GM21526 (cell line): ENCODE measurements at regions not wholly inside any gene's neighbourhood (a gene's known extent, or its start where the extent isn't known, plus 50 kb on each side); places are given as distances from the start of the nearest gene placed in this dataset.
"Not testable (repeated sequence)": the region's sequence is repeated elsewhere in the genome, so short reads cannot be mapped to it uniquely, and the experiment has no call there.

Experiments used
- ATAC-seq: cut with Tn5 transposase; IDR thresholded peaks from one replicate; pipeline ENCODE4 v1.9.1; 2021; ENCODE audit warnings: moderate library complexity; ENCODE audit not compliant: unreplicated experiment, low FRiP score

DNA sequence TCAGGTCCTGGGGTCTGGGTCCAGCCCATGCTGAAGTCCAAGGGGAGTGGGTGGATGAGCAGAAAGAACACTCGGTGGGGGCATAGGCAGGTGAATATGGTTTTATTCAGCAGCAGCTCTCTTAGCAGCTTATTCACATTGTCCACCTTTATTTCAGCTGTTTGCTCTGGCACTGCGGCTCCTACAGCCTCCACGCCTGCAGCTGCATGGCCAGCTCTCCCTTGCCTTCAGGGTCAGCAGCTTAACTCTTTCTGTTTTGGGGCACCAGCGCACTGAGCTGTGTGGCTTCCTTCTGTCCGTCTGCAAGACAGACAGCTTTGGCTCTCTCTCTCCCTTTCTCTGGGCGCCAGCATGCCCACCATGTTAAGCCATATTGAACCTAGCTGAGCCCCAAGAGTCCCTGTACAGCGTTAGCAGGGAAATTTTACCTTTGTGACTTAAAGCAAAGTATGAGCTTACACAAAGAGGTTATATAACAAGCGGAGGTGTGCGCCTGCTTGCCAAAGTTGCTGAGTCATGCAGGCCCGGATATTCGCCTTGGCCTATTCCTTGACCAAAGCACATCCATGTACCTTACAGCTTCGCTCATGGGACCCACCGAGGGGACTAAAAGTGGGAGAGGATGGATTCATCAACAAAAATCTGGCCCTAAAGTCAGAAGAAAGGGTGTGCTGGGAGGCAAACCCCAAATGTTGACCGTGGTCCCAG lies 170.1 kb upstream of the PFN2 start:
- no peak for ATAC-seq

DNA sequence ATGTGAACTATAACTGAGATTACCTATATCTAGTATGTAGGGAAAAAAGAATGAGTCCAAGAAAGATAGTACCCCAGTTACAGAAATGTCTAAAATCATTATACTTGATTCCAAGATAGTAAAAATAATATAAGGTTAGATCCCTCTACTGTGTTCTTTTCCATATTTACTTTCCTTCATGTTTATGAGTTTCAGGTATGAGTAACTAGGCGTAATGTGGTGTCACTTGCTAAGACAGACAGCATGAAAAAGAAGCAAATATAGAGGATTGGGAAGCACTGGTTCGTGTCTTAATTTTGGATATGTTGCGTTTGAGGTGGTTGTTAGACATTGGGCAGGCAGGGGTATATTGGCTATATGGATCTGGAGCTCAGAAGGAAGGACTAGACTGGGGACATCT lies 168.1 kb upstream of the PFN2 start:
- ATAC-seq, result no peak

DNA sequence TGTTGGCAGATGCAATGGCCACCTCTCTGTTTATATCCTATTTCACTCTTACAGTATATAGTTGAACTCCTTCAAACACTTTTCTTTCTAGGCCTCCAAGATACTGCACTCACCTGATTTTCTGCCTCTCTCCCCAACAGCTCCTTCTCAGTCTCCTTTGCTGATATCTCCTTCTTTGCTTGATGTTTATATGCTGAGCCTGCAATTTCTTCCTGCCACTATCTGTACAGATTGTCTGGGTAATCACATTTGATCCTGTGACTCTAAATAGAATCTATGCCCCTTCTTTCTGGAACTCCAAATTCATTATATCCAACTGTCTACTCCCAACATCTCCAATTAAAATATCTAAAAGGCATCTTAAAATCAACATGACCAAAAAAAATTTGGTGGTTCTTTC lies 165.5 kb upstream of the PFN2 start:
- no peak for ATAC-seq

DNA sequence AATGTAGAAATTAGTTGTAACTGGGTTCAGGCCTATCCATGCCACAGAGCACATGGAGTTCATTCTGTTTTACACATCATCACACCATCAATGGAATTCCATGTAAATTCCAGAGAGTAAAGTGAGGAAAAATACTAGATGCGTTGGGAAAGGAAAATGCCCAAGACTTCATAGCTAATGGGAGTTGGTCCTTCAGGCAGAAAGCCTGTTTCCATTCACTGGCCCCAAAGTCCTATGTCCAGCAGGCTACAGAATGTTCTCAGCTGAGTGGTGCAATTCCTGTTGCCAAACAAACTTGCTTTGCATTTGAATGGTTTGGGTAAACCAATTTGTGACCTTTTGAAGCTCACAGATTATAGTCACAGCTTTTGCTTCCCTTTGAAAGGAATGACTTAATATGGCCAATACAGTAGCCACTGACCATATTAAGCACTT lies 164.6 kb upstream of the PFN2 start:
- no peak for ATAC-seq

DNA sequence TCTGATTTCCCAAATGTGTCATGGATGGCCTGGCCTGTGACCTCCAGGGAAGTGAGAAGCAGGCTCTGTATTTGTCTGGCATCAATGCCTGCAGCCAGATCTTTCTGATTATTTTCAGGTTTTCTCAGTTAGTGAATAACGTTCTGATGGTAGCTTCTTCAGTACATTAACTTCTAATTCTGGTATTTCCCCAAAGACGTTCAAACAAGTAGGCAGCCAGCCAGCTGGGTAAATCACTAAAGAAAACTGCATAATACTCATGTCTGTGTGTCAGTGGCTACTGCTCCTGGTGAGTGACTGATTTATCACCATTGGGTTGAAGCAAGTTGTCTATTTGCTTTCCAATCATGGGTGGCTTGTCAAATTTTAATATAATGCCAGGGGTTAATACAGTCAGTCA lies 162.6 kb upstream of the PFN2 start:
- no peak for ATAC-seq

DNA sequence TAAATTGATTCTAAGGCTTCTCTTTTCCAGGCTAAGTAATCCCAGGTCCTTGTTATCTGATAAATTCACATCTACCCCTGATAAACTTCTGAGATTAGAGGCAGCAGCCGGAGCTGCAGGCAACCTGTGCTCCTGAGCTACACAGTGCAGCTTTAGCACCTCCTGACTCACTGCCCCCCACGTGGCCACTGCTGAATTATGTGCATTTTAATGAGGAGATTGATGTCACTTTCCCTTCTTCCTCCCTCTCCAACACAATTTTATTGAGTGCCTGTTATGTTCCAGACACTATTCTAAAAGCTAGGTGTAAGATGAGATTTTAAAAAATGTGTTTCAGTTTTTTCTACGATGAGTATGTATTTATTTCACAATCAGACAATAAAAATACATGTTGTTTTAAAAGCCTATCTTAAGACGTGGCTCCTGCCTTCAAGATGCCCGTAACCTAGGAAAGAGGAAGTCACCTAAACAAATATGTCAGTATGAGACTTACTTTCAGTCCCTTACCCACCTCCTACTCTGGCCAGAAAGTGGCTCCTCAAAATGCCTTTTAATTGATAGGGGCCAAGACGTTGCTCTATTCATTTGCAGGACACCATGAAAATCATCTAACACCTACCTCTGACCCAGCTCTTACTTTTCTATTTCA lies 161.5 kb upstream of the PFN2 start:
- ATAC-seq, result peak; percentile 66

DNA sequence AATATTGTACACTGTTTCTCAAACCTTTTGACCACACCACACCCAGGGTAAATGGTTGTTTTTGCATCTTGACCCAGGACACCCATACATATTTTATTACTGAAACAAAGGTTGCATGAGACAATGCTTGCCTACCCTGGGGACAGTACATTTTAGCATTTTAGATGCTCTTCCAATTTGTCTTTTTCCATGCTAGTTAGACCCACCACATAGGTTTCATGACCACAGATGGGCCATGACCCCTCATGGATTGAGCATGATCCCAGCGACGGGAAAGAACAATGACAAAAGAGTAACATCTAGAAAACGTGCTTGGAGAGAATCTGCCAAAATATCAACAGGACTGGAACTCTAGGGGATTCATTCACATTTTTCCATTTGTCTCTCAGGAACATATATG lies 161.0 kb upstream of the PFN2 start:
- ATAC-seq, result no peak

DNA sequence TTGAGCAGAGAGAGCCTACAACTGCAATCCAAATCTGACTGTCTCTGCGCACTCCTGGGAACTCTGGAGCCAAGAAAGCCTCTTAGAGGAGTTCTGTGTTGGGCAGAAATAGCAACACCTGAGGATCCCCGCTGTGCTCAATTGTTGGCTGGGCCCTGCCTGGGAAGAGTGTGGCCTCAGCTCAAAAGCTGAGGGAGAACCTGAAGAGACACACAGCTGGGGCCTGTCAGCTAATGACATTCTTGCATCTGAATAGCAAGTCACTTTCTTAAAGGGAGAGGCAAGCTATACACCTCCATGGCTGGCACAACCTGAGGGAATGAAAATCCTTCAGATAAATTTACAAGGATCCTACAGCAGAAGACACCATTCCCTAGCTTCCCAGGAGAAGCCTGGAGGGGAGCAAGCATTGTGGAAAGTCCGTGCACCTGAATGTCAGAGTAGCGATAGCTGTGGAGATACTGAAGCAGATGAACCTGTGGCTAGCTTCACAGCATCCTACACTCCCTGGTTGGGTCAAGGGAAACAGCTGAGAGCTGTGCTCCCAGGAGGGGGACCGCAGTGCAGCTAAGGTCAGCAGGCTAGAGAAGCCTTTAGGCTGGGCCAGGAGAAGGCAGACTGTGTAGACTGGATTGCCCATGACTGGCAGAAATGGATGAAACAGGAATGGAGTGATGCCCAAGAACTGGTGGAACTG lies 159.9 kb upstream of the PFN2 start:
- ATAC-seq, result no peak

DNA sequence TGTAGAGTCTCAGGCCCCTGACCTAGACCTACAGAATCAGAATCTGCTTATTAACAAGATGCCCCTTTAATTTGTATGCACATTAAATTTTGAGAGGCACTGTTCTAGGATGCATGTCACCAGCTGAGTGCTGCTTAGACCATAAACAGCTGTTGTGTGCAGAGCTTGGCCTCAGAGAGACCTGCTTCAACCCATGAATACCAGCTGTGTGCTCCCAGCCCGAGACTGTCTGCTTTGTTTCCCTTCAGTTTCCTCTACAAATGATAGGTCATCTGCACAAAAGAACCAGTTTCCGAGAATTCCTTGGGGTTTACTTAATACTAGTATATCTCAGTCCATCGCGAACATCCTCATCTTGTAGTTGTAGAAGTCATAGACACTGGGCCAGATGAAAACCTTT lies 158.5 kb upstream of the PFN2 start:
- no peak for ATAC-seq

DNA sequence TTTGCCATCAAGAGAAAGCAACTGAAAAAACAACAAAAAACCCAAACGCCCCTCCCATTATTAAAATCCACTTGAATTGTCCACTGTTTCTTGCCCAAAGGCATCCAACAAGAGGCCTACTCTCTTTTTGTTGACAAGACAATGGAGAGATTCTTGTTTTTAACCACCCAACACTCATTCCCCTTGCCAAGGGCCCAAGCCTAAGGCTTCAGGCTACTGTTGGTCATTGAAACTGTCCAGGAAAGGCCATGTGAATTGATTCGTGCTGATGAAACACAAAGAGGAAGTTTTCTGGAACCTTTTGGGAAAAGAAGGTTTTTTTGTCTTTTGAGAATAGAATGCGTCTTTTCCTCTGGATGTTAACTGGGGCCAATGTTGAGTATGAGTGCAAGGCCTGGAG lies 157.4 kb upstream of the PFN2 start:
- no peak for ATAC-seq

DNA sequence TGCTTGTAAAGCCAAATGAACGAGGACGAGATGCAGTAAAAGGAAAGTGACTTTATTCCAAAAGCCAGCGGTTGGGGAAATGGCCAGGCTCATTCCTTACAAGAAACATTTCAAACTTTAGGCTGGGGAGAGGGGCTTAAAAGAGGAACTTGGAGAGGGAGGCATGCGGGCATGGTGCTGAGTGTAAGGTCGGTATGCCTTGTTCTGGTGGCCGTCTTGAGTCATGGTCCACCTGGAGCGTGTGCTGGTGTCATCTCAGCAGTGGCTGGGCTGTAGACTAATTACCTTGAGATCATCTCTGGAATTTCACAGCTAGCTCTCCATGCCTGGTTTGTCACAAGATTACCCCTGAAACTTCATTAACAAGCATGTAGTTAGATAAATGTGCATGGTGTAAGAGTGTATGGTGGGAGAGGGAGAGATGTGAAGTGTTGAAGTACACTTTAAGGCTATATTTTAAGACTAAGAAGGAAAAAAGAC lies 156.4 kb upstream of the PFN2 start:
- ATAC-seq, result no peak

DNA sequence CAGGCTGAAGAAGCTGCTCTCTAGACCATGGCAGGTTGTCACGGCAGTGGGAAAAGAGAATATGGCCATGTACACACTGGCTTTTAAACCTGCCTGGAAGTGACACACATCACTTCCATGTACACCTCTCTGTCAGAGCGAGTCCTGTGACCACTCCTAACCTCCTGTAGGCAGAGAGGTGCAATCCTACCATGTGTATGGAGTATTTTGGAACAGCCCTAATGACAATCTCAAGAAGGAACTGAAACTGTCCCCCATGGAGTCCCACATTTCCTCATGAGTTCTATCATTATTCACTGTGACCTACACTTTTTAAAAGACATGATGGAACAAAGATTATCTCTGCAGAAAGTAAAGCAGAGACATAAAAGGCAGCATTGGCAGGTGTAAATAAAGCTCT lies 153.4 kb upstream of the PFN2 start:
- no peak for ATAC-seq

DNA sequence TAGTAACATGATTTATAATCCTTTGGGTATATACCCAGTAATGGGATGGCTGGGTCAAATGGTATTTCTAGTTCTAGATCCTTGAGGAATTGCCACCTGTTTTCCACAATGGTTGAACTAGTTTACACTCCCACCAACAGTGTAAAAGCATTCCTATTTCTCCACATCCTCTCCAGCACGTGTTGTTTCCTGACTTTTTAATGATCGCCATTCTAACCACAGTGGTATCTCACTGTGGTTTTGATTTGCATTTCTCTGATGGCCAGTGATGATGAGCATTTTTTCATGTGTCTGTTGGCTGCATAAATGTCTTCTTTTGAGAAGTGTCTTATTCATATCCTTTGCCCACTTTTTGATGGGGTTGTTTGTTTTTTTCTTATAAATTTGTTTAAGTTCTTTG lies 152.6 kb upstream of the PFN2 start:
- not testable (repeated sequence) for ATAC-seq

DNA sequence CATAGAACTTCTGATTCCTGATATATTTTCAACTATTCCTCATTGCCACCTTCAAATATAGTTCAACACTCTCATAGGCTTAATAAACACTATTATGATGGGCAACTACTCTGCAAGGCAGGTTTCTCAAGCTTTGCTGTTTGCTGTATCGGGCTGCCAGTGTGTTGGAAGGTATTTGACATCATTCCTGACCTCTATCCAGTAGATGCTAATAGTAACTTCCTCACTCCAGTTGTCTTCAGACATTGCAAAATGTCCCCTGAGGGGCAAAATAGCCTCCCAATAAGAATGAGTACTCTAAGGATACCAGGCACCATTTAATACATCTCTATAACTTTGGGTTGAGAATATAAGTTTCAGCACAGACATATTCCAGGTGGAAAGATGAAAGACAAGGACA lies 147.5 kb upstream of the PFN2 start:
- ATAC-seq, result no peak

DNA sequence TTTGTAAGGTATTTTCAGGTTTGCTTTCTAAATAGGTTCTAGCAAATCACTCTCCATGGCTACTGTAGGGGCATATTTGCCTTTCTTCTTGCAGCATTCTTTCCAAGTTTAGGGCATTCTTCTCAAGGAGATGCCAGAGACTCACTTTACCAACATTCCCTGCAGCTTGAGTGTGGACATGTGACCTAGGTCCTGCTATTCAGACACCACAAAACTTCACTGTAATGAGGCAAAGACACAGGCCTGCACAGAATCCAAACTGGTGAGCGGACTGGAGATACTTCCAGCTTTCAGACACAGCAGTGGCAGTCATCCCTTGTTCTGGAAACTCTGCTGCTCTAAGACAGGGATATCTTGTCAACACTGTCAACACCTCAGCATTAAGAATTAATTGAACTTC lies 146.4 kb upstream of the PFN2 start:
- no peak for ATAC-seq

DNA sequence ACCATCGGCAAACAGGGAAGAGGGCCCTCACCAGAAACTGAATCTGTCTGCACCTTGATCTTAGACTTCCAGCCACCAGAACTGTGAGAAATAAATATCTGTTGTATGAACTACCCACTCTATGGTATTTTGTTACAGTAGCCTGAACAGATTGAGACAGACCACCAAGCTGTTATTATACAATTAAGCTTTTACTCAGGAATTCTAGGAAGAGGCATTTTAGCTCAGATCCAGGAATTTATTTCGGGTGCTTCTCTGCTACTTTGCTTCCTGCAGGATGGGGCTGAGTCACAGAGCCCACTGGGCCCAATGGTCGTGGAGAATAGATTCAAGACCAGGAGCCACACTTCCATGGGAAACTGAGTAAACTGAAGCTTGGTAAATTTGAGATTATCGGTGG lies 145.5 kb upstream of the PFN2 start:
- ATAC-seq, result no peak

DNA sequence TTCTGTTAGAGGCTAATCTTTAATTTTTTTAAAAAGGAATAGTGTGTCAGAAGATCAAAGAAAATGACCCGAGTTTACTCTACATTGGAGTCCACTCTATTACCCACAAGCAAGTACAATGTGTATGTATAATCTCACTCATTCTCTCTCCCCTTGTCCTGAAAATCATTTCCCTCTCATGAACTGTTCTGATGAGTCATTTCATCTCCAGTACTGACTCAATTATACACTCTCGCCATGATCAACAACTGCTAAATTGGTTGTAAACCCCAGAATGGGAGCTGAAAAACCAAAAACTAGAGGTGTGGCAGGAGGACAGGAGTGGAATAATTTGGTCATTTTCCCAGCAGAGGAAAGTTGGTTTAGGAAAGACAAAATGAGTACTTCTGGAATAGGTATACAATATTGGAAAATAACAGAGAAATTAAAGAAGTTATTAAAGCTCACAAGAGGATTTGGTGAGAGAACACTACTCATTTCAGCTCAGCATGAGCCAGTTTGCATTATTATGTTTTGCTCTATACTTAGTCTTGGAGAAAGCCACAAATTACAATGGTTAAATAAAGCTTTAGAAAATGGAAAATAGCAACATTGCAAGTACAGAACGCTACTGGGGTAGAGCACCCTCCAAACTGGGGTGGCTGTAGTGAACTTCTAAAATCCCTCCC lies 144.3 kb upstream of the PFN2 start:
- peak; percentile 91 for ATAC-seq

DNA sequence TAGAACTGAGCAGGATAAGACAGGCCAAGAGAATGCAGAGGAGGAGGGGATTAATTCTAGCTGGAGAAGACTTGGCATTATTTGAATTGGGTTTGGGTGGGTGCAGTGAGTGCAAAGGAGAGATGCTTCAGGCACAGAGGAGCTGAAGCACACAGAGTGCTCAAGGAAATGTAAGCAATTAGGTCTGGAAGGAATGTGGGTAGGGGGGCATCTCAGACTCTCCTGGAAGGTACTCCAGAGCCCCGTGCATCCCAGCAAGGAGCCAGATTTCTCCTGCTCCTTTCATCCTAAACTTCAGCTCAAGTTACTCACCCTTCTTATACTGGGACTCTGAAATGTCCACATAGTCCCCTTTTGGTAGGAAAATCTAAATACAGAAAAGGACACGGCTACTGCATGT lies 143.6 kb upstream of the PFN2 start:
- ATAC-seq, result no peak

DNA sequence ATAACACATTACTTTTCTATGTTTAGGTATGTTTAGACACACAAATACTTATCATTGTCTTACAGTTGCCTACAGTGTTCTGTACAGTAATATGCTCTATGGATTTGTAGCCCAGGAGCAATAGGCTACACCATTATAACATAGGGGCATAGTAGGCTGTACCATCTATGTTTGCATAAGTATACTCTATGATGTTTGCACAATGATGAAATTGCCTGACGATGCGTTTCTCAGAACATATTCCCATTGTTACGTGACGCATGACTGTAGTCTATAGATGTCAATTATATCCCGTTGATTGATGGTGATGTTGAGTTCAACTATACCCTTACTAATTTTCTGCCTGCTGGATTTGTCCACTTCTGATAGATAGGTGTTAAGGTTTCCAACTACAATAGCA lies 139.4 kb upstream of the PFN2 start:
- ATAC-seq, result no peak

DNA sequence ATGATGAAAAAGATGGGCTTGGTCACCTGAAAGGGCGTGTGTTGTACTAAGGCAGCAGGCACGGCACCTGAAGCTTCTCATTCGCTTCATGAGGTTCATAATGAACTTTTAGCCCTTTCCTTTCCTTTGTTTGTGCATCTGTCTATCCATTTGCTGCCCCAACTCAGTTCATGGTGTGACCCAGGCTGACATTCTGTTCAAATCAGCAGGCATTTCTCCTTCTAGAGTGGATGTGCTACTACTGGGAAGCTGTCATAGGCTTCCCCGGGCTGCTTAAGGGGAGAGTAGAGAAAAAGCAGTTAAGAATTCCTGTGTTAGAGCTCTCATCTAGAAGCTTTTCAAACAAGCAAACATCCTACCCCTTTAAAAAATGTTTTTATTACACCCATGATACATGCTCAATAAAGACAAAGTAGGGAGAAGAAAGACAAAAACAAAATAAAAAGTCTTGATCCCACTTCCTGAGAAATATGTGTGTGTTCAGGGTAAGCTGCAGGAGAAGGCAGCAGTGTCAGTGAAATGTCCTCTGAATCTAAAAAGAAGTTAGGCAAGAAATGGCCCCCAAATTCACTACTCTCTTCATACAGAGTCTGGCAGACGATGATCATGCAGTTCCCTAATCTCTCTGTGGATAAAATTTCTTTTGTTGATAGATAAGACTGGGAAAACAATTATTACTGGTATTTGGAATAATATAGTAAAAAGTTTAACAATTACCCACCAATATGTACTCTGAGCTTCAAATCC lies 136.9 kb upstream of the PFN2 start:
- no peak for ATAC-seq
